Keratinocyte (primary cell): ENCODE measurements at regions not wholly inside any gene's neighbourhood (a gene's known extent, or its start where the extent isn't known, plus 50 kb on each side); places are given as distances from the start of the nearest gene placed in this dataset.

Experiments
- DNase-seq: peaks from one replicate; pipeline ENCODE4 v3.0.0-alpha.2; 2011; ENCODE audit warnings: low read depth, missing footprints, low spot score
- FAIRE-seq: peaks from 2 replicates; lab custom pipeline; 2011; peaks lifted over from hg19 to GRCh38; lab: Jason Lieb, UNC
- H2AFZ ChIP-seq: 2 replicates; pipeline ENCODE4 v1.6.0; 2012; ENCODE audit warnings: low read length, control low read depth, inconsistent platforms; ENCODE audit not compliant: control insufficient read depth
- H3K27ac ChIP-seq: 2 replicates; pipeline ENCODE4 v1.5.1; 2011; ENCODE audit warnings: low read length; ENCODE audit not compliant: control insufficient read depth, insufficient read depth
- H3K27me3 ChIP-seq: 3 replicates; pipeline ENCODE4 v1.6.0; 2011; ENCODE audit warnings: low read length; ENCODE audit not compliant: control insufficient read depth, insufficient read depth; ENCODE audit errors: extremely low read depth
- H3K36me3 ChIP-seq, 2 experiments: 2 replicates in 1 of 2; 3 replicates in 1 of 2; pipeline ENCODE4 v1.5.1; 2011; ENCODE audit warnings: low read length in 2 of 2, mild to moderate bottlenecking in 1 of 2; ENCODE audit not compliant: control insufficient read depth in 2 of 2, insufficient read depth in 2 of 2; ENCODE audit errors: extremely low read depth in 1 of 2
- H3K4me1 ChIP-seq: 3 replicates; pipeline ENCODE4 v1.5.1; 2011; ENCODE audit warnings: low read length; ENCODE audit not compliant: control insufficient read depth, insufficient read depth; ENCODE audit errors: extremely low read depth
- H3K4me2 ChIP-seq: 3 replicates; pipeline ENCODE4 v1.6.0; 2011; ENCODE audit warnings: low read depth, low read length; ENCODE audit not compliant: control insufficient read depth, insufficient read depth; ENCODE audit errors: extremely low read depth
- H3K4me3 ChIP-seq, 3 experiments: fragments of 200-600 bp in 1 of 3; sonication (generic) in 1 of 3; 2 replicates in 2 of 3; 3 replicates in 1 of 3; pipeline ENCODE4 v1.5.1; 2011 to 2016; ENCODE audit warnings: low read length in 3 of 3, mild to moderate bottlenecking in 3 of 3, control low read depth in 2 of 3, inconsistent platforms in 1 of 3, low read depth in 1 of 3, mixed read lengths in 1 of 3, mixed run types in 1 of 3, moderate library complexity in 1 of 3; ENCODE audit not compliant: control insufficient read depth in 2 of 3, insufficient read depth in 2 of 3; ENCODE audit errors: extremely low read depth in 1 of 3
- H3K79me2 ChIP-seq: 2 replicates; pipeline ENCODE4 v1.6.0; 2012; ENCODE audit warnings: low read length; ENCODE audit not compliant: control insufficient read depth, insufficient read depth
- H3K9ac ChIP-seq: 3 replicates; pipeline ENCODE4 v1.6.0; 2011; ENCODE audit warnings: low read length; ENCODE audit not compliant: control insufficient read depth, insufficient read depth; ENCODE audit errors: extremely low read depth
- H3K9me1 ChIP-seq: 3 replicates; pipeline ENCODE4 v1.6.0; 2011; ENCODE audit warnings: low read length; ENCODE audit not compliant: control insufficient read depth, insufficient read depth; ENCODE audit errors: extremely low read depth
- H3K9me3 ChIP-seq: 2 replicates; pipeline ENCODE4 v1.5.1; 2012; ENCODE audit warnings: low read depth, low read length; ENCODE audit not compliant: control insufficient read depth
- H4K20me1 ChIP-seq: 3 replicates; pipeline ENCODE4 v1.6.0; 2011; ENCODE audit warnings: low read length; ENCODE audit not compliant: control insufficient read depth, insufficient read depth; ENCODE audit errors: extremely low read depth
- CTCF ChIP-seq, 3 experiments: IDR thresholded peaks in 1 of 3; conservative IDR thresholded peaks in 1 of 3; optimal IDR thresholded peaks in 1 of 3; 2 replicates in 2 of 3; 3 replicates in 1 of 3; pipeline versions ENCODE3 to v1.5.1; 2011; ENCODE audit warnings: low read length in 3 of 3, mild to moderate bottlenecking in 3 of 3, moderate library complexity in 2 of 3, control low read depth in 1 of 3, inconsistent platforms in 1 of 3; ENCODE audit not compliant: insufficient read depth in 2 of 3; ENCODE audit errors: extremely low read depth in 1 of 3
- EZH2 ChIP-seq: IDR thresholded peaks from one replicate; pipeline ENCODE4 v1.6.1; 2012; ENCODE audit warnings: inconsistent platforms, mild to moderate bottlenecking, low read length, moderate library complexity
- dilution Hi-C: fragments of 300-500 bp; cut with MboI; formaldehyde crosslinking; loops from one replicate; pipeline ENCODE4 v1.7.0; 2020; ENCODE audit warnings: low sequenced_read_pairs; ENCODE audit not compliant: extremely low pct_ligation_motif_present

- no peak for TF ChIP-seq EZH2
- dilution Hi-C loops: no loop called here
- Histone ChIP-seq H3K27ac (no peak overlapping the region), H3K9me1 (no peaks in the 10 kb centered on the region), H4K20me1 (no peaks in the 10 kb centered on the region), H3K4me2 (no peak overlapping the region), H3K9ac (no peak overlapping the region), H3K27me3 (no peaks in the 10 kb centered on the region), H3K4me3 (no peak overlapping the region), H3K79me2 (no peaks in the 10 kb centered on the region), H3K4me1 (no peaks in the 10 kb centered on the region), H3K36me3 (no peaks in the 10 kb centered on the region), H3K9me3 (no peaks in the 10 kb centered on the region), H2AFZ (no peak overlapping the region)
- FAIRE-seq (no peak), DNase-seq (no peak)
Measured at GRCh38 chr7:67716729-67717128, 720.1 kb downstream of the TYW1 start.

GRCh38 chr7:67723591-67723990 is 727.0 kb downstream of the TYW1 start:
- no peak for TF ChIP-seq CTCF (optimal IDR thresholded peaks at IDR 0.05 in 1 of 3, IDR thresholded peaks at IDR 0.05 in 1 of 3, conservative IDR thresholded peaks at IDR 0.05 in 1 of 3; ENCODE audit: extremely low read depth in 1 of 3, insufficient read depth in 2 of 3, low read length in 3 of 3)
- H3K9me3 ChIP-seq: no peaks in the 10 kb centered on the region
- no peak overlapping the region for H2AFZ ChIP-seq
- H3K4me2 ChIP-seq: no peak overlapping the region
- no peaks in the 10 kb centered on the region for H3K4me1 ChIP-seq
- H3K9me1 ChIP-seq: no peaks in the 10 kb centered on the region
- no peaks in the 10 kb centered on the region for H3K27me3 ChIP-seq
- no peak overlapping the region for H3K4me3 ChIP-seq
- DNase-seq: no peak
- FAIRE-seq: no peak
- H3K79me2 ChIP-seq: no peaks in the 10 kb centered on the region
- H4K20me1 ChIP-seq: no peaks in the 10 kb centered on the region
- no peak overlapping the region for H3K27ac ChIP-seq
- no peaks in the 10 kb centered on the region for H3K36me3 ChIP-seq
- dilution Hi-C loops: no loop called here
- no peak overlapping the region for H3K9ac ChIP-seq

GRCh38 chr7:67724435-67724834 is 727.8 kb downstream of the TYW1 start:
- Histone ChIP-seq H3K4me2 (no peak overlapping the region), H4K20me1 (no peaks in the 10 kb centered on the region), H3K79me2 (no peaks in the 10 kb centered on the region), H2AFZ (no peak overlapping the region), H3K9me1 (no peaks in the 10 kb centered on the region), H3K27ac (no peak overlapping the region), H3K4me3 (no peak overlapping the region), H3K4me1 (no peaks in the 10 kb centered on the region), H3K9ac (no peak overlapping the region), H3K27me3 (no peaks in the 10 kb centered on the region), H3K36me3 (no peaks in the 10 kb centered on the region), H3K9me3 (no peaks in the 10 kb centered on the region)
- dilution Hi-C loops: no loop called here
- FAIRE-seq (no peak), DNase-seq (no peak)
- TF ChIP-seq CTCF (optimal IDR thresholded peaks at IDR 0.05 in 1 of 3, IDR thresholded peaks at IDR 0.05 in 1 of 3, conservative IDR thresholded peaks at IDR 0.05 in 1 of 3; ENCODE audit: extremely low read depth in 1 of 3, insufficient read depth in 2 of 3, low read length in 3 of 3): no peak
- no peak for TF ChIP-seq EZH2
